Iris pigment epithelial cell (primary cell): ENCODE measurements at regions not wholly inside any gene's neighbourhood (a gene's known extent, or its start where the extent isn't known, plus 50 kb on each side); places are given as distances from the start of the nearest gene placed in this dataset.
"Not testable (repeated sequence)": the region's sequence is repeated elsewhere in the genome, so short reads cannot be mapped to it uniquely, and the experiment has no call there.

Source experiments
- DNase-seq: peaks from one replicate; pipeline ENCODE4 v3.0.0-alpha.2; 2011; ENCODE audit warnings: low read depth

- DNase-seq: no peak
Measured at GRCh38 chr1:147062956-147063355, 109.3 kb downstream of the PRKAB2 start.

GRCh38 chr1:147061880-147062279 is 110.4 kb downstream of the PRKAB2 start:
- not testable (repeated sequence) for DNase-seq

GRCh38 chr1:147053269-147053668 is 115.1 kb downstream of the NBPF12 start:
- no peak for DNase-seq

GRCh38 chr1:147052677-147053076 is 114.6 kb downstream of the NBPF12 start:
- no peak for DNase-seq

- DNase-seq: no peak
Measured at GRCh38 chr1:147052143-147052542, 114.0 kb downstream of the NBPF12 start.

- no peak for DNase-seq
Measured at GRCh38 chr1:147051136-147051535, 113.0 kb downstream of the NBPF12 start.

- no peak for DNase-seq
Measured at GRCh38 chr1:147050654-147051053, 112.5 kb downstream of the NBPF12 start.

- not testable (repeated sequence) for DNase-seq
Measured at GRCh38 chr1:147046863-147047394, 108.8 kb downstream of the NBPF12 start.

- DNase-seq: no peak
Measured at GRCh38 chr1:147046189-147046862, 108.2 kb downstream of the NBPF12 start.
